ENCODE measurements at regions not wholly inside any gene's neighbourhood (a gene's known extent, or its start where the extent isn't known, plus 50 kb on each side); places are given as distances from the start of the nearest gene placed in this dataset.

DNA sequence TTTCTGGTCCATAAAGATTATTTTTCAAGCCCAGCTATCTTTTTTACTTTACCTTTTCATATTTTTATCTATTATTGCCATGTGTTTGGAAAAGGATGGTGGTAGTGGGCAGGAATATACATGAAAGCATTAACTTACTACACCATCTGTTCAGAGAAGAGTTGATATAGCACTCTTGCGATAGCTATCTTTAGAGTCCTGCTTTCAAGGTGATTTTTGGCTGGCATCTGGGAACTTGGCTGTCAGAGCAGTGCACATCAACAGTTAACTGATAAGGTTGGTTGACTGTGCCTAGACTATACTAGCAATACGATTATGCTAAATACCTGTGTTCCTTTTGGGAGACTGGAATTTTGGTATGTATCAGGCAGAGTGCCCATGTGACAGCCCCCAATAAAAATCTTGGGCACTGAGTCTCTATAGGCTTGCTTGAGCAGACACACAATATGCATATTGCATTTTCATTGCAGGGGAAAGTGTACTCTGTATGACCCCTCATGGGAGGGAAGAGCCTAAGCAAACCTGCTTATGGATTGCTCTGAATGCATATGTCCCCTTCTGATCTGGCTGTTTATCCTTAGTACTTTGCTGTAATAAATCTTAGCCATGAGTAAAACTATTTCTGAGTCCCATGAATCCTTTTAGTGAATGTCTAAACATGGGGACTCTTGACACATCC, 227.6 kb upstream of the C9orf72 start:
- Histone ChIP-seq H3K9me3 (replicated peaks) (peaks cover 7% of the 10 kb centered on the region), H3K36me3 (no peaks in the 10 kb centered on the region), H3K4me3 (no peak overlapping the region), H3K27ac (replicated peaks) (no peak overlapping the region), H3K27me3 (ENCODE audit: low read depth) (no peaks in the 10 kb centered on the region), H3K4me1 (no peaks in the 10 kb centered on the region)
- TF ChIP-seq, protein P1, sequence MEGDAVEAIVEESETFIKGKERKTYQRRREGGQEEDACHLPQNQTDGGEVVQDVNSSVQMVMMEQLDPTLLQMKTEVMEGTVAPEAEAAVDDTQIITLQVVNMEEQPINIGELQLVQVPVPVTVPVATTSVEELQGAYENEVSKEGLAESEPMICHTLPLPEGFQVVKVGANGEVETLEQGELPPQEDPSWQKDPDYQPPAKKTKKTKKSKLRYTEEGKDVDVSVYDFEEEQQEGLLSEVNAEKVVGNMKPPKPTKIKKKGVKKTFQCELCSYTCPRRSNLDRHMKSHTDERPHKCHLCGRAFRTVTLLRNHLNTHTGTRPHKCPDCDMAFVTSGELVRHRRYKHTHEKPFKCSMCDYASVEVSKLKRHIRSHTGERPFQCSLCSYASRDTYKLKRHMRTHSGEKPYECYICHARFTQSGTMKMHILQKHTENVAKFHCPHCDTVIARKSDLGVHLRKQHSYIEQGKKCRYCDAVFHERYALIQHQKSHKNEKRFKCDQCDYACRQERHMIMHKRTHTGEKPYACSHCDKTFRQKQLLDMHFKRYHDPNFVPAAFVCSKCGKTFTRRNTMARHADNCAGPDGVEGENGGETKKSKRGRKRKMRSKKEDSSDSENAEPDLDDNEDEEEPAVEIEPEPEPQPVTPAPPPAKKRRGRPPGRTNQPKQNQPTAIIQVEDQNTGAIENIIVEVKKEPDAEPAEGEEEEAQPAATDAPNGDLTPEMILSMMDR (IDR thresholded peaks at IDR 0.05; ENCODE audit: borderline replicate concordance), result no peak
- no peak for DNase-seq
- intact Hi-C loops (cut with micrococcal nuclease), result no loop called here

DNA sequence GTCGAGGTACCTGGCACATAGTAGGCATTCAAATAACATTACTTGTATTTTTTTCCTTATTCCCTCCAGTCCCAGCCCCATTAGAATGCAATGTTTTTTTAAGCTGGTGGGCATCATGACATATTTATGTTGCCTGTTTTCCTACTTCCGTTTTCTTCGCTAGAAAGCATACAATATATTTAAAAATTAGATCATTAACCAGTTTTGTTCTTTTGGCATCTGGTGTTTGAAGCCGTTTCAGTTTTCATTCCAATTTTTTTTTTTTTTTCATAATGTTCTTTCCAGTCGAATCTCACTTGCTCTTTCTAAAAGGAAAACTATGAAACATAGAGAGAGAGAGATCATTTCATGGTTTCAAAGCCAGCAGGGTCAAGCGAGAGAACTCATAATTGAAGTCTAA, 228.3 kb upstream of the C9orf72 start:
- no peaks in the 10 kb centered on the region for H3K4me1 ChIP-seq
- no peak overlapping the region for H3K4me3 ChIP-seq
- TF ChIP-seq, protein P1 (IDR thresholded peaks at IDR 0.05; ENCODE audit: borderline replicate concordance), result no peak
- DNase-seq, result no peak
- no peak overlapping the region for H3K27ac ChIP-seq (replicated peaks)
- H3K36me3 ChIP-seq, result no peaks in the 10 kb centered on the region
- intact Hi-C loops (cut with micrococcal nuclease), result no loop called here
- peaks cover under 1% of the 10 kb centered on the region for H3K9me3 ChIP-seq (replicated peaks)
- no peaks in the 10 kb centered on the region for H3K27me3 ChIP-seq (ENCODE audit: low read depth)

DNA sequence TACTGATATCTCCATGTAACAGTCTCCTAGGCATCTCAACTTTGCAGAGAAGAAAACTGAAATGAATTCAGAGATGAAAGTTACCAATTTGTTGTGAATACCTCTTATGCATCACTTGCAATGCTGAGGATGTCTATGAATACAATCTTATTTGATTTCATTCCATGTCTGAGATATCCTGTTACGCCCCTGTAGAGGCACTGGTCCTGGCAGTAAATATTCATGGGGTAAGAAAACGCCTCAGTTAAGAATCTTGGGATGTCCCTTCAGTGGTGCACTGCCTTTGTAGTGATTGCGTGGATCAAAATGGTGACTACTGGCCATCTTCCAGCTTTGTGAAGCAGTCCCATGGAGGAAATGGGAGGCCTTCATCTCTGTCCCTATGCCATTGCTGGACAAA, 229.1 kb upstream of the C9orf72 start:
- intact Hi-C loops (cut with micrococcal nuclease), result no loop called here
- no peak overlapping the region for H3K4me3 ChIP-seq
- TF ChIP-seq, protein P1 (IDR thresholded peaks at IDR 0.05; ENCODE audit: borderline replicate concordance), result no peak

DNA sequence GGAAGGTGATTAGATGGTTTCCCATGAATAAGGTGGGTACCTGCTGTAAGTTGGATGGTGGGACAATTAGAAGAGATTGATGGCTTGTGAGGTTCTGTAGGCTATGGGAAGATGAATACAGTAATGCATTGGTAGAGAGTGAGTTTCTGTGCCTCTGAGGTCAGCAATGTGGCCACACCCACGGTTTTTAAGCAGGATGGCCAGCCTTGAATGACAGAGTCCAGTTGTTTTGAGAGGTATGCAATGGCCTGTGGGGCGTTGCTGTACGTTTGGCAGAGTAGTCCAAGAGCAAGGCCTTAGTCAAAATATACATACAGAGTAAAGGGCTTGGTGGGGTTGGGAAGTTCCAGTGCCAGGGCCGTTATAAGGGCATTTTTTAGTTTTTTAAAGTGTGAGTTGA, 235.6 kb upstream of the C9orf72 start:
- H3K4me3 ChIP-seq, result no peak overlapping the region
- TF ChIP-seq, protein P1 (IDR thresholded peaks at IDR 0.05; ENCODE audit: borderline replicate concordance), result no peak
- H3K4me1 ChIP-seq, result no peaks in the 10 kb centered on the region
- H3K27me3 ChIP-seq (ENCODE audit: low read depth), result no peaks in the 10 kb centered on the region
- DNase-seq, result no peak
- no peak overlapping the region for H3K27ac ChIP-seq (replicated peaks)
- H3K9me3 ChIP-seq (replicated peaks), result no peaks in the 10 kb centered on the region
- intact Hi-C loops (cut with micrococcal nuclease), result no loop called here
- H3K36me3 ChIP-seq, result no peaks in the 10 kb centered on the region

More for the DNA sequence above, 229.1 kb upstream of the C9orf72 start:
- Histone ChIP-seq H3K4me1 (no peaks in the 10 kb centered on the region), H3K27ac (replicated peaks) (no peak overlapping the region), H3K9me3 (replicated peaks) (no peaks in the 10 kb centered on the region), H3K36me3 (no peaks in the 10 kb centered on the region), H3K27me3 (ENCODE audit: low read depth) (no peaks in the 10 kb centered on the region)
- DNase-seq, result no peak

DNA sequence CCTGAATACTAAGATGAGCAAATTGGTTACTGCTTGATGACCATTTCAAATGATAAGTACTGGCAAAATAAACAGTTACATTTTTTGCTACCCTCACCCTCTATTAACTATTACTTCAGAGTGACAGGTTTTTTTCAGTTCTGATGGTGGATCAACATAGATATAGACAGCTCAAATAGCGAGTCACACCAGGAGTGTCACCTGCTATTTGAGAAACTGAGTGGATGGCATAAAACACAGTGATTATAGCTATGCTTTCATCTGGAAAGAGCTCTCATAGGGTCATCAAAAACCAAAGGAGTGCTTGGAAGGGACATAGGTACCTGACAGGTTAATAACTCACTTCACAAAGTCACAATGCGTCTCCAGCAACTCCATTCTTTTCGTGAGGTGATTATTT, 244.5 kb upstream of the C9orf72 start:
- Histone ChIP-seq H3K27ac (replicated peaks) (no peak overlapping the region), H3K4me3 (no peak overlapping the region), H3K9me3 (replicated peaks) (no peaks in the 10 kb centered on the region), H3K36me3 (no peaks in the 10 kb centered on the region), H3K27me3 (ENCODE audit: low read depth) (no peaks in the 10 kb centered on the region), H3K4me1 (no peaks in the 10 kb centered on the region)
- TF ChIP-seq, protein P1 (IDR thresholded peaks at IDR 0.05; ENCODE audit: borderline replicate concordance), result no peak
- intact Hi-C loops (cut with micrococcal nuclease), result no loop called here
- DNase-seq, result no peak

Data from left ventricle myocardium inferior (tissue), 1 donor.